Fibroblast of the aortic adventitia (primary cell): ENCODE measurements at regions not wholly inside any gene's neighbourhood (a gene's known extent, or its start where the extent isn't known, plus 50 kb on each side); places are given as distances from the start of the nearest gene placed in this dataset.

ENCODE experiments used
- DNase-seq: peaks from one replicate; pipeline ENCODE4 v3.0.0-alpha.2; 2010; ENCODE audit warnings: low read depth
- H3K4me3 ChIP-seq: 2 replicates; pipeline ENCODE4 v1.5.1; 2011; ENCODE audit warnings: low read depth, mild to moderate bottlenecking, control low read depth, low read length, moderate library complexity
- CTCF ChIP-seq: IDR thresholded peaks from 2 replicates; pipeline ENCODE4 v1.5.1; 2011; ENCODE audit warnings: mild to moderate bottlenecking, low read length, control low read depth, inconsistent platforms; ENCODE audit not compliant: insufficient read depth

- peak; percentile 92 for DNase-seq
- TF ChIP-seq CTCF = peak; percentile 61
- no peak overlapping the region for H3K4me3 ChIP-seq
These were observed 86.3 kb upstream of the RPS23 start for GRCh38 chr5:82364497-82364896.

- no peak overlapping the region for H3K4me3 ChIP-seq
- DNase-seq = no peak
These were observed 85.4 kb upstream of the RPS23 start for GRCh38 chr5:82363524-82363923.

GRCh38 chr5:82362636-82363035, 84.5 kb upstream of the RPS23 start:
- H3K4me3 ChIP-seq = no peak overlapping the region
- no peak for TF ChIP-seq CTCF

More at GRCh38 chr5:82363524-82363923, 85.4 kb upstream of the RPS23 start:
- no peak for TF ChIP-seq CTCF

GRCh38 chr5:82360022-82360421, 81.9 kb upstream of the RPS23 start:
- no peak overlapping the region for H3K4me3 ChIP-seq
- TF ChIP-seq CTCF = no peak
- no peak for DNase-seq

More at GRCh38 chr5:82362636-82363035, 84.5 kb upstream of the RPS23 start:
- no peak for DNase-seq

GRCh38 chr5:82359272-82359671, 81.1 kb upstream of the RPS23 start:
- TF ChIP-seq CTCF = no peak
- peak; percentile 64 for DNase-seq
- no peak overlapping the region for H3K4me3 ChIP-seq

GRCh38 chr5:82358457-82358856, 80.3 kb upstream of the RPS23 start:
- DNase-seq = peak; percentile 84
- H3K4me3 ChIP-seq = no peak overlapping the region
- TF ChIP-seq CTCF = no peak
